CD4-positive, alpha-beta T cell (primary cell): ENCODE measurements at regions not wholly inside any gene's neighbourhood (a gene's known extent, or its start where the extent isn't known, plus 50 kb on each side); places are given as distances from the start of the nearest gene placed in this dataset.
A peak's percentile ranks its signal among the peaks of the same experiment; 100 is the strongest.

Experiments
- ATAC-seq: fragments of 200-7000 bp; cut with Tn5 transposase; one replicate; pipeline ENCODE4 v1.10.0; 2022; ENCODE audit warnings: mild to moderate bottlenecking; ENCODE audit not compliant: poor library complexity
- CTCF ChIA-PET: fragments of 350-600 bp; sonication (Branson Sonifier 250); formaldehyde crosslinking; loops from one replicate; lab custom pipeline; 2021; ENCODE audit warnings: antibody characterized with exemption, inconsistent platforms; lab: Charles Lee
- POLR2A ChIA-PET: fragments of 350-600 bp; sonication (Branson Sonifier 250); formaldehyde crosslinking; loops from one replicate; lab custom pipeline; 2021; ENCODE audit warnings: antibody characterized with exemption, inconsistent platforms; lab: Charles Lee
- DNase-seq, 14 experiments: peaks; one replicate each; pipeline ENCODE4 v3.0.0-alpha.2; 2013 to 2020; ENCODE audit warnings: mixed read lengths in 2 of 14
- H3K27ac ChIP-seq, 2 donors: one replicate each; pipeline versions ENCODE4 v1.5.1 to v1.7.0; 2013; ENCODE audit warnings: low read length in 2 of 2, low read depth in 1 of 2, mild to moderate bottlenecking in 1 of 2
- H3K27me3 ChIP-seq, 2 experiments: 1 replicate in 1 of 2; 2 replicates in 1 of 2; pipeline versions ENCODE4 v1.6.1 to v1.7.0; 2013; ENCODE audit warnings: low read length in 2 of 2, control low read depth in 1 of 2, mild to moderate bottlenecking in 1 of 2, moderate library complexity in 1 of 2; ENCODE audit not compliant: insufficient read depth in 2 of 2, control insufficient read depth in 1 of 2
- H3K36me3 ChIP-seq: one replicate; pipeline ENCODE4 v1.6.1; 2013; ENCODE audit warnings: low read length, control low read depth; ENCODE audit not compliant: insufficient read depth
- H3K4me1 ChIP-seq: one replicate; pipeline ENCODE4 v1.6.1; 2013; ENCODE audit warnings: low read length, control low read depth; ENCODE audit not compliant: insufficient read depth
- H3K4me3 ChIP-seq: one replicate; pipeline ENCODE4 v1.5.1; 2013; ENCODE audit warnings: mild to moderate bottlenecking, low read length, moderate library complexity
- H3K9me3 ChIP-seq, 2 experiments: 1 replicate in 1 of 2; 2 replicates in 1 of 2; pipeline versions ENCODE4 v1.6.1 to v1.7.0; 2013; ENCODE audit warnings: low read length in 2 of 2, mild to moderate bottlenecking in 2 of 2, control low read depth in 1 of 2, moderate library complexity in 1 of 2; ENCODE audit not compliant: control insufficient read depth in 1 of 2, insufficient read depth in 1 of 2
- H3K27ac Mint-ChIP-seq: one replicate; pipeline ENCODE4 v1.8.0; 2020; ENCODE audit warnings: mixed read lengths
- H3K27me3 Mint-ChIP-seq: one replicate; pipeline ENCODE4 v1.8.0; 2021; ENCODE audit warnings: mixed read lengths
- H3K36me3 Mint-ChIP-seq: one replicate; pipeline ENCODE4 v1.8.0; 2021; ENCODE audit warnings: low read depth, mixed read lengths
- H3K4me1 Mint-ChIP-seq: one replicate; pipeline ENCODE4 v1.8.0; 2021; ENCODE audit warnings: low read depth, mixed read lengths
- H3K4me3 Mint-ChIP-seq: one replicate; pipeline ENCODE4 v1.8.0; 2020; ENCODE audit warnings: mild to moderate bottlenecking, mixed read lengths
- H3K9me3 Mint-ChIP-seq: one replicate; pipeline ENCODE4 v1.8.0; 2020; ENCODE audit warnings: mixed read lengths
- CTCF ChIP-seq: fragments of 200-600 bp; IDR thresholded peaks from one replicate; pipeline ENCODE4 v1.8.0; 2022; ENCODE audit warnings: antibody characterized with exemption, mild to moderate bottlenecking
- intact Hi-C, 2 experiments: fragments of 100-400 bp; cut with DNase I in 1 of 2; cut with micrococcal nuclease in 1 of 2; formaldehyde crosslinking; loops; one replicate each; pipeline versions ENCODE4 v1.15.1 to v1.9.0; 2023 to 2025; cut with DNase I, micrococcal nuclease

DNA sequence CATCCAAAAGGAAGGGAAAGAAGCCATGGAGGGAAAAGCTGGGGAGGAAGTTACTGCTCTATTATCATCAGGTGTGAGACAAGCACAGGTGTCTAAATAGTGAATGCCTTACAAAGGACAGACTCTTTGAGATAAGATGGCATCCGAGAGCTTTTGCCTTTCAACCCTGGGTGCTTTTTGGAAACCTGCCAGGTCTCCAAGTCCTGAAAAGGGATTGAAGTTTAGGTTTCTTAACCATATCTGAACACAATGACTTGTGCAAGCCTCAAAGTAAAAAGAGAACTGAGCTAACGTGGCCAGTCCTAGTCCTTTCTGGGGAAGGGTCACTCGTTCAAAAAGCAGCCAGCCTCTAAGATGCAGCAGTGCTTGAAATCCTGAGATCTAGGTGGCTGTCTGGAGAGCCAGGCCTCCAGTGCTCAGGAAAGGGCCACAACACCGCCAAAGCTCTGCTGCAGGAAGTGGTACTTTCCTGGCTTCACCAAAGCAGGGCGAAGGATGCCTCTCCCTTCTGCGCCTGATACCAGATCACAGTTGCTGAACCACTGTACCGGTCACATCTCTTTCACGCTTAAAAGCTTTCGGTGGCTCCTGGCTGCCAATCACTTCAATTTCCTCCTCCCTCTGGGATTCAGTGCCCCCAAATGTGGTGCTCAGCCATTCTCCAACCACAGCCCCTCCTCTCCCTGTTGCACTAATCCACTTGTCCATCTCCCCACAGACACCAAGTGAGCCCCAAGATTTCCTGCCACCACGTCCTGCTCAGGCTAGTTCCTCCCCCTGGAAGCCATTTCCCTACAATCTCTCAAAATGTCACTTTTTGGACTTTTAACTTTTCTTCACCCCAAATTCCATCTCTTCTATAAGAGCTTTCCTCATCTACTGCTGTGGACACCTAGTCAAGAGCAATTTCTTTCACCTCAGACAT lies 104.1 kb upstream of the LPP start:
- peaks cover 22% of the 10 kb centered on the region for H3K4me1 Mint-ChIP-seq
- DNase-seq (peak in 13 of 14 experiments; percentile 5 to 63 (median 26)), ATAC-seq (peak; percentile 70)
- ChIA-PET CTCF (interaction anchor here (1.3 to 1.5 kb wide), 3 partner anchors 48 to 310 kb away, joined by 3 to 4 read pairs (median 3); no protein-coding TSS in a partner anchor), POLR2A (interaction anchor here (0.6 to 1.1 kb wide), 4 partner anchors 50 to 136 kb away, joined by 3 read pairs; no protein-coding TSS in a partner anchor)
- TF ChIP-seq CTCF: no peak
- Histone ChIP-seq H3K4me3 (no peak overlapping the region), H3K4me1 (peaks cover 20% of the 10 kb centered on the region), H3K36me3 (no peaks in the 10 kb centered on the region), H3K27ac (no peak overlapping the region), H3K27me3 (no peaks in the 10 kb centered on the region), H3K9me3 (no peaks in the 10 kb centered on the region)
- no peak overlapping the region for H3K4me3 Mint-ChIP-seq
- H3K27me3 Mint-ChIP-seq: no peaks in the 10 kb centered on the region
- H3K36me3 Mint-ChIP-seq: no peaks in the 10 kb centered on the region
- H3K27ac Mint-ChIP-seq: no peak overlapping the region
- no peaks in the 10 kb centered on the region for H3K9me3 Mint-ChIP-seq
- intact Hi-C loops: no loop called here

- Histone ChIP-seq H3K27me3 (no peaks in the 10 kb centered on the region), H3K27ac (no peak overlapping the region), H3K4me3 (no peak overlapping the region), H3K36me3 (no peaks in the 10 kb centered on the region), H3K4me1 (peaks cover 20% of the 10 kb centered on the region), H3K9me3 (no peaks in the 10 kb centered on the region)
- Mint-ChIP-seq H3K27ac (no peak overlapping the region), H3K4me1 (peaks cover 22% of the 10 kb centered on the region), H3K4me3 (no peak overlapping the region), H3K36me3 (no peaks in the 10 kb centered on the region), H3K27me3 (no peaks in the 10 kb centered on the region), H3K9me3 (no peaks in the 10 kb centered on the region)
- ChIA-PET POLR2A (no interaction called here), CTCF (no interaction called here)
- ATAC-seq (no peak), DNase-seq (no peak)
- intact Hi-C loops: no loop called here
- TF ChIP-seq CTCF: no peak
These were observed 102.2 kb upstream of the LPP start for GRCh38 chr3:188051801-188052168.

DNA sequence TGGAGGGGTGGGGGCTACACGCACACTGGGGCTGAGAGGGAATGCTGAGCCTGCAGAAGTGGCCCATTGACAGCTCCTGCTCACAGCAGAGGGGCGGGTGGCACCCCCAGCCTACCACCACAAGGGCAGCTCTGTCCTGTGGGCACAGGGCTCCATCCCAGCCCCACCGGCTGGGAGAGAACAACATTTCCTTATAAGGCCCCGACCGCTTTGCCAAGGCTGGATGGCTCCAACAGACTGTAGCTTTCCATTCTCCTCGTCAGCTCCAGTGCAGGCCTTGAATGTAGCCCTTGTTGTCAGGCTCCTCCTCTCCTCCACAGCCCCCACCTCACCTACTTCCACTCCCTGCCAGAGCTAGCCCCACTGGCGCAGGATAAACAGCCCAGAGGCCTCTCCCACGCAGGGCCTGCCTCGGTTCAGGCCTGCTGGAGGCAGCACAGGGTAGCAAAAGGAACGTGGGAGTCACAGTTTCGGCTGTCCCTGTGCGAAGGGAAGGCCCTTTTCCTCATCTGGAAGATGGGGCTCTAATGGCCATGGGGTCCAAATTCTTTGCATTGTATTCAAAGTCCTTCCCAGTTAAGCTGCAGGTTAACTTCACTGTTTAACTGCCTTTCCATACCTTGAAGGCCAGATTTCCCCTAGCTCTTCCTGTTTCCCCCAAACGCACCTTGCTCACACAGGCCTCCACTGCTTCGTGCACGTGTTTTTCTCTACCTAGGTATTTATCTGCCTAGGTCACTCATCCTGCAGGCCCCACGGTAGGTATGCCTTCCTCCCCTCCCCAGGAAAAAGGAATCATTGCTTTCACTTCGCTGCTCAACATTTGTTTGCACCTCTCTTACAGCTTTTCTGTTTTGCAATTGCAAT lies 101.6 kb upstream of the LPP start:
- DNase-seq (no peak), ATAC-seq (no peak)
- no peak for TF ChIP-seq CTCF
- Histone ChIP-seq H3K27me3 (no peaks in the 10 kb centered on the region), H3K4me3 (no peak overlapping the region), H3K4me1 (peaks cover 20% of the 10 kb centered on the region), H3K36me3 (no peaks in the 10 kb centered on the region), H3K27ac (no peak overlapping the region), H3K9me3 (no peaks in the 10 kb centered on the region)
- H3K27ac Mint-ChIP-seq: no peak overlapping the region
- CTCF ChIA-PET: no interaction called here
- H3K9me3 Mint-ChIP-seq: no peaks in the 10 kb centered on the region
- no peaks in the 10 kb centered on the region for H3K36me3 Mint-ChIP-seq
- H3K4me3 Mint-ChIP-seq: no peak overlapping the region
- POLR2A ChIA-PET: no interaction called here
- intact Hi-C loops: no loop called here
- H3K4me1 Mint-ChIP-seq: peaks cover 22% of the 10 kb centered on the region
- no peaks in the 10 kb centered on the region for H3K27me3 Mint-ChIP-seq
